GM18511 (cell line): ENCODE measurements at regions not wholly inside any gene's neighbourhood (a gene's known extent, or its start where the extent isn't known, plus 50 kb on each side); places are given as distances from the start of the nearest gene placed in this dataset.

ENCODE experiments used
- ATAC-seq: cut with Tn5 transposase; IDR thresholded peaks from one replicate; pipeline ENCODE4 v1.9.1; 2021; ENCODE audit warnings: mild to moderate bottlenecking, moderate library complexity; ENCODE audit not compliant: unreplicated experiment

DNA sequence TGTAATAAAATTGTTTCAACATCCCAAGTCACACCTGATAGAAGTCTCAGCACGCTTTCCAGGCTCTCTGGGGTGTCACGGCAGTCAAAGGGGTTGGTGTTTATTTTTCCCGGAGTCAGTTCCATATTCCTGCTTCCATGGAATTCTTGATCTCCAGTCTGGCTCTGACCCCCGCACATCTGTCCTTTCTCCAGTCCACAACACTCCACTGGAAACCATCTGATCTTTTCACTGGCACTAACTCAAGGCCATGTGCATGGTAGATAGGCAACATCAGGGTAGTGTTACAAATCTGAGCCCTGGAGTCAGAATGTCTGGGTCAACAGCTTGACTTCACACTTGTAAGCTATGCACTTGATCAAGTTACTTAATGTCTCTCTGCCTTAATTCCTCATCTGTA is 176.2 kb downstream of the WDR11 start:
- no peak for ATAC-seq

DNA sequence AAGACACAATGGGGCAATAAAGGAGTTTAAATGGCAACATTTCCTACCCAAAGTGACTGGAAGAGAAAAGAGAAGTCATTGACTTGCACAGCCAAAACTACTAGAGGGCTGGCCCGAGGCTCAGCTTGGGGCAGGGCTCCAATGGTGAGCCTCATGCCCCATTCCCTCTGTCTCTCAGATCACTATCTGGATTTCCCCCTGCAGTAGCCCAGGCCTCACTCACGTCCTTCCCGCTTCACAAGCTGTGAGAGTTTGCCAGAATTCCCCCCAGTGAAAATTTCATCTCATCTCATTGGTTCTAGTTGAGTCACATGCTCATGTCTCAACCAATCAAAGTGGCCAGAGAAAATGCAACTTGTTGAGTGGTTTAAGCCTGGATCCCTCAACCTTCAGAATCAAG is 181.3 kb downstream of the WDR11 start:
- no peak for ATAC-seq

DNA sequence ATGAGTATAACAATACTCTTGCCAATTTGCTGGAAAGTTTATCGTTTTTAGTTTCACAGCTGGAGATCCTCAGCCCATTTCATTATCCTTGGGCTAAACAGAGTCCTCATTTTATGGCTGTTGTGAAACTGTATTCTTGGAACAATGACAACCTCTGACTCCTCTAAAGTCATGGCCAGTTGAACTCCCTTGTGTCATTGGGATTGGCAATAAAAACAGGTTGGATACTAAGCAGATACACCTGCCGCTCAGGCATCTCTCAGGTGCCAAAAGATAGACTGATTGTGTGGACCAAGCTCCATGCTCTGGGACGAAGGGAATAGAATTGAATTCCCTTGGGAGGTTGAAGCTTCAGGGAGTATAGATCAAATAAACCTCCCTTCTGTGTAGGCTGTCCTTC is 182.2 kb downstream of the WDR11 start:
- ATAC-seq: no peak

DNA sequence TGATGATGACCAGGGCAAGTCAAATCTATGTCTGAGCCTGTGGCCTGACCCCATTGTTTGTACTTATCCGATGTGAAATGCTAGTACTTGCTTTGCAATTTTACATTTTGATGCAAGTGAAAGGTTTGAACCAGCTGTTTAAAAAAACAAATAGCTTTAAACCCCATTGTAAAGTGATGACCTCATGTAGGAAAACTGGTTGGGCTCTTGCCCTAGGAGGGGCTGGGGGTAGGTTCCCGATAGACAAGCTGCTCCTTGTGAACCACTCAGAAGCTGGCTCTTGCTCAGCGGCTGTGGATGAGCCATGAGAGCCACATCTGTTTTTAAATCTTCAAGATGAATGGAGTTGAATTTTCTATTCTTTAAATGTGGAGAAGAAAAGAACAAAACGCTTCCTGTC is 185.3 kb downstream of the WDR11 start:
- no peak for ATAC-seq

DNA sequence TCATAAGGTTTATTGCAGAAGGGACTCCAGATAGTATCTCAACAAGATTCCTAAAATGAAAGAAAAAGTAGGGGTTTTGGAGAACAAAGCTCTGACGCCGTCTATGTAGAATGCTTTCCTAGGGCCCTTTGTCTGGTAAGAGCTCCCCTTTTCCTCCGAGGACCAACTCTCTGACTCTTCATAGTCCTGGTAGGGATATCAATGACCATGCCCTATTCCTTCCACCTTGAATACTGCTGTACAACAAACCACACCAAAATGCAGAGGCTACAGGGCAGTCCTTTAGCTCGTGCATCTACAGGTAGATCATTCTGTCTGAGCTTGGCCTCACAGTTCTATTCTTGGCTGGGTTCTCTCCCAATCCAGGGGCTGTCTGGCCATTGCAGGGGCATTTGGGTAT is 190.3 kb downstream of the WDR11 start:
- ATAC-seq: no peak

DNA sequence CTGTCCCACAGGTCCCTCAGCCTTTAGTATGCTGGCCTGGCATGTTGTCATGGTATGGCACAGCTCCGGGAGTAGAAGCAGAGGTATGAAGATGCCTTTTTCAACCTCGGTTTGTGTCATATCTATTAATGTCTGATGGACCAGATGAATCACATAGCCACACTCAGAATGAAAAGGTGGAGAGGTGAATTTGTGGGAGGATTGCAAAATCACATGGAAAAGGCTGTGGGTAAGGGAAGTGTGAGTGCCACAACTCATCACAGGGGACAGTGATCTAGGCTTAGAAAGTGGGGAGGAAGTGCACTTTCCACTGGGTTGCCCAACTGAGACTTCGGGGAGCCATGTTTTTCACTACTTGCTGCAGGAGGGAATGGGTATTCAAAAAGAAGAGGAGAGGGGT is 190.7 kb downstream of the WDR11 start:
- ATAC-seq: no peak

DNA sequence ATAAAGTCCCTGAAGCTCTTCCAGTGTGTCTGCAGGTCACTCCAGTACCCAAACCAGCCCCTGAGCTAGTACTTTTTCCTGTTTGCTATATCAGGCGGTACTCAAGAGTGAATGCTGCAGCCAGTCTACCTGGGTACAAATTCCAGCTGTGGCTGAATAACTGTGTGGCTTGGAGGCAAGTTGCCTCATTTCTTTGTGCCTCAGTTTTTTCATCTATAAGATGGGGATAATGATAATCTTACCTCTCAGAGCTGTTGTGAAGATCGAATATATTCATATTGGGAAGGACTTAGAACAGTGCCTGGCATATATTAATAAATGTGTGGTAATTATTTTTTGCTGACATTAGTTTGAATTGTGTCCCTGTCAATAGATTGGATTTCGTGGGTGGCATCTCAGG is 191.2 kb downstream of the WDR11 start:
- ATAC-seq: no peak

DNA sequence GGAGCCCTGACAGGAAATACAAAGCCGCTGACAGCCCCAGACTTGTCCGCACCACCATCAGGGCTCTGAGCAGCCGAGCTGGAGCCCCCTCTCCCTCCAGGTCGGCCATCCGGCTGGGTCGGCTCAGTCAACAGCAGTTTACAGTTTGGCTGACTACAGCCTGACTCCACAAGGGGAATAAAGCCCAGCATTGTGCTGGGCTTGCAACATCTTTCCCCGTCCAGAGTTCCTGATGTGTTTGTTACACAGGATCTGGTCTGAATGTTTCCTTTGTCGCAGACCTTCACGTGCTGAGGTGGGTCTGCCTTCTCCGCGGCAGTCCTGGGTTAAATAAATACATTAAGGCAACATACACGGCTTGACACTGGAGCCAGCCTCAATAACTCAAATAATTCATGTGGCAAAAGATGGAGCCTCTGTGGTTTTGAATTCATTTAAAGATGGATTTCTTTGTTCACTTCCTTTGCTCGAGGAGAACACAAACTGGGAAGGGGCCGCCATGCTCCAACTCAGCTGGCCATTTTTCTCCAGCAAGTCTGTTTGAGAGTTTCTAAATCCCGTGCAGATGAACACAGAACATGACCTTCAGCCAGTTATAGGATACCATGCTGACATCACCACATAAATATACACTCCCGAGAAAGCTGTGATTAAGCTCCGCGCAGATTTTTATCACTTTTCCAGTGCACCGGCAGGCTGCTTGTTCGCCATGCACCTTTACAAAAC is 192.1 kb downstream of the WDR11 start:
- ATAC-seq: no peak

DNA sequence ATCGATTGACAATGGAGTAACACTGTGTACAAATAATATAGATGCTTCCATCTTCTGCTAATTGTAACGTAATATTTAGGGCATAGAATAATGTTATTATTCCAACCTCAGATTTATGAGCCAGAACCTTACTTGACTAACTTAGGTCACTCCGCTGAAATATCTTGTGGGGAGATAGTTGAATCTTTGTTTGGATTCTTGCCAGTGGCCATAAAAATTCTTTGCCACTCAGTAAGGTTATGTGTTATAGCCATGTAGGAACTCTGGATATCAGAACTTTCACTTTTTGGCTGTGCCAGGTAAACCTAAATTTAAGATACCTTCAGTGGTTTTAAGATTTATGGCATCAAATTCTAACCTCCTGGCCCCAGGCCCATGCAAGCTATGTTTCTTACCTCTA is 197.6 kb downstream of the WDR11 start:
- no peak for ATAC-seq

DNA sequence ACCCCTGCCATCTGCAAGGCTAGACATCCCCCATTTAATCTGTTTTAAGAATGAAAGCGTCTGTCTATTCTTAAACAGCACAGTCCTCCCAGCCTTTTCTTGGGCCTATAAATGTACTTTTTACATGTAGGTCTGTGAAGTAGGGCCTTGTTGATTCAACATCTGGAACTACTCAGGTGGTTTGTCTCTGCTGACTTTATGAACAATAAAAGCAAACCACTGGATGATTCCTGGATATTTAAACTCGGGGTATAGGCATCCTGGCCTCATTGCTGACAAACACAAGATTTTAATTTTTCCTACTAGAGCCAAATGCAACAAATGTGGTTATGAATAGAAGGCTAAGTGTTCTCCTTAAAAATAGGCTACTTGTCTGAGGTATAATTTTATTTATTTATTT is 198.3 kb downstream of the WDR11 start:
- no peak for ATAC-seq

DNA sequence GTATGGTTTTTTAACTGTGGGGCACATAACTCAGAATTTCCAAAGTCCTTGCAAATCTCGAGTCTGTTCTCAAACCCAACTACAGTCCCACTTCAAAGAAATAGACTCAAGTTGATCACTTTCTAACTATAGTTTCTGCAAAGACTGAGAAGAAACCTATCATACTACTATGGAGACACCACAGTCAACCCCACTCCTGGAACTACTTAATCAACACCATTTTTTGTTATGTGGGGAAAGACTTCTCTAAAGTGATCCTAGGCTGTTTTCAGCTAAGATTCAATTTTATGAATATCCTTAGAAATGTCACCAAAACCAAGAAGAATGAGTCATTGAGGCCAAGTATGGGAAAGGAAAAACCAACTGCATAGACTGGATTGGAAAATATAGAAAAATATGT is 198.8 kb downstream of the WDR11 start:
- ATAC-seq: no peak

DNA sequence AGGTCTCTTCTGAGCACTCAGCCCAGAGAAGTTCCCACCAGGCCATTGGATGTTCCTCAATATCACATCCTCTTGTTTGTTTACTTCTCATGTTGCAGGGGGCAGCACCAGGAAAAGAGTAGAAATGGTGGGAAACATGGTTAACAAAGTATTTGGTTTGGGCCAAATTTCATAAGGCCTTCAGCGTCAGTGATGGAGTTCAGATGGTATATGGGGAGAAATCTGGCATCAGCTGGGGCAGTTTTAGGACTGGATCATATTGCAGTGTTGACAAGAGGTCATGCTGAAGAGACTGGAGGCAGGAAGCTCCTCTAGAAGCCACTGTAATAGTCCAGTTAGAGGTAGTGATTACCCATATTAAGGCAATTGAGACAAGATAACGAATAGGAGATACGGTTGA is 200.0 kb downstream of the WDR11 start:
- ATAC-seq: no peak

DNA sequence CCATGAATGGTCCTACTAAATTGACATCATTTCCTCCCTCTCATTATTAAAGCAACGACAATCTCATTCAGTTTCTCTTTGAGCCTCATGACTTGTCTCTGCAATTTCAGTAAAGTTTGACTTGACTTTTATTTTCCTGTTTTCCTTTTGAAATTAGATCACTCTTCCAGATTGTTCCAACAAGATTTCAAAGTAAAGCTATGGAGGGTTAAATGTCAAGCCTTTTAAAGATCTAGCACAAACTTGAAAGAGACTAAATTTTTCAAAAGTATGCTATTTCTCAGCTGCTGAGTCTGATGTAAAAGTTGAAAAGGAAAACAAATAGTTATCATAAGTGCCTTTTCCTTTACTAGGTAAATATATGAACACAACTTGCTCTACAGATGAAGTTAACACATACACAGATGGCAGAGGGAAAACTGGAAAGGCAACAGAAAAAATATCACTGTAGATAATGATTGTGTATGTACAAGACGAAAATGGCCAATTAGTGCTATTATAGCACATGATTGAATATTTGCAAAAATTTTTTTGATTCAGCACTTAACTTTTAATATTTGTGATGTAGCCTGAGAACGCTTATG is 200.6 kb downstream of the WDR11 start:
- no peak for ATAC-seq

DNA sequence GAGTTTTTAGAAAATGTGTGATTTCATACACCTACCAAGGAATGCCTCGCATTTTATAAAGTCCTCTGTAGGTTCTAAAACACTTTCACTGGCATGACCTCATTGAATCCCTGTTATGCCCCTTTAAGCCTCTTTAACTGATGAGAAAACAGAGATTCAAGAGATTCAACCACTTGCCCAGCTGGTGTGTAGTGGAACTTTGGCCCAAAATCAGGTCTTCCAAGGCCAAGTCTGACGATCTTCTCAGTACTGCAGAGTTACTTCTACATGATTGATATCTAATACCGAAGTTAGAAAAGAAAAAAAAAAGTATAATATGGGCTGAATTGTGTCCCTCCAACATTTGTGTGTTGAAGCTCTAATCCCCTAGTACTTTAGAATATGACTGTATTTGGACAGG is 202.0 kb downstream of the WDR11 start:
- no peak for ATAC-seq

DNA sequence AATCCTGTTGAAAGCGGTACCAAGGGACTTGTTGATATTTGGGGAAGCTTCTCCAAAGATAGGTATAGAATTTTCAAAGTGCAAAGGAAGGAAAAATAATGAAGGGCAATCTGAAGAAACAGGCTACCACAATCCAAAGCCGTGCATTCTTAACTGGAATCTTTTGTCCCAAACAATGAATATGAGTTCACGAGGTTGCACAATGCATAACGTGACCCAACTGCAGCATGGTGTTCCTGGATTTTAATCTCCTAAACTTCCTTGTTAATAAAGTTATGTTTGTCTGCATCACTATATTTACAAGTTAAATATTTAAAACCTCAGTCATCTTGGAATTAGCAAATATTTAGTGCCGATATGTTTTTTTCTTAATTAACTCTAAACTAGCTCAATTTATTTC is 203.7 kb downstream of the WDR11 start:
- ATAC-seq: no peak

DNA sequence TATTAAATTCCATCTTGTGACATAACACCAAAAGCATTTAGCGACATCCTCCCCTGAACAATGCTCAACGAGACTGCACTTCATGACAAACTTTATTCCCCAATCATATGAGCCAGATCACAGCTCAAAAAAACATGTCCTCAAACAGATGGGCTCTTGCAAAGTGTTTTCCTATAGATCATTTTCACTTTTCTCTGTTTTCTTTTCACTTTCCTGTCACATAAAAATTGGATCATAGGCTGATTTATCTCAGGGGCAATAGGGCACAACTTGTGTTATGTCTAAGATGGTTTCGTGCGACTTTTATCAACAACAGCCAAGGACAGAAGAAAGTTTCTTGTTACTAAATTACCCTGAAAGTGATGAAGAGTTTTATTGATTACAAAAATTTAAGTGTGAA is 206.1 kb downstream of the WDR11 start:
- ATAC-seq: no peak

DNA sequence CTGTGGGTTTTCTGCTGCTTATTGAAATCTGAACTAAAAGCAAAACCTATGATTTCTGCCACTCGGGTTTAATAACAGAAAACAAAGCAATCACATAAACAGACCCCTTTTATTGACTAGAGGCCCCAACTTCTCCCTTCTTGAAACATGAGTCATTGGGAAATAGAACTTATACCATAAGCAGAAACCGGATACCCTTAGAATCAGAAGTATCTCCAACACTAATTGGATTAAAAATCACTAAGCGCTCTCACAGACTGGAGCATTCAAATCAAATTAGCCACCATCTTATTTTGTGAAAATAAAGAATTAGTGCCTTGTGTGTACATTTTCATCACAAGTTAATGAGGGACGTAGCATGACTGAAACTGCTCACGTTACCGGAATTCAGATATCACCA is 206.9 kb downstream of the WDR11 start:
- ATAC-seq: no peak

DNA sequence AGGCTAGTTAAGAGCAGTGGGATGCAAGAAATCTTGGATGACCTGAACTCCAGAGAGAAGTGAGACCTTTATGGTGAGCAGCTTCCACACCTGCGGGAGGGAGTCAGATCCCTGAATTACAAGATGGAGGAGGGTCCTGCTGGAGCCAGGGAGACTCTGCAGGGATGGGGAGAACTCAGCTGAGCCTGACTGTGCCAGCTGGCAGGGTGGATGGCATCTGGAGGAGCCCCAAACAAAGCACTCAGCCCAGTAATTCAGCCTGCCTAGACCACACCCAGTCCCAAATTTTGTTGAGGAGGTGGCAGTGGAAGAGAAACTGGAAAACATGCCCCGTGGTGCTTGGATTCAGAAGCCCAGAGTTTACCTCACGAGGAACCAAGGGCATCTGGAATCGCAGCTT is 208.2 kb downstream of the WDR11 start:
- ATAC-seq: no peak

DNA sequence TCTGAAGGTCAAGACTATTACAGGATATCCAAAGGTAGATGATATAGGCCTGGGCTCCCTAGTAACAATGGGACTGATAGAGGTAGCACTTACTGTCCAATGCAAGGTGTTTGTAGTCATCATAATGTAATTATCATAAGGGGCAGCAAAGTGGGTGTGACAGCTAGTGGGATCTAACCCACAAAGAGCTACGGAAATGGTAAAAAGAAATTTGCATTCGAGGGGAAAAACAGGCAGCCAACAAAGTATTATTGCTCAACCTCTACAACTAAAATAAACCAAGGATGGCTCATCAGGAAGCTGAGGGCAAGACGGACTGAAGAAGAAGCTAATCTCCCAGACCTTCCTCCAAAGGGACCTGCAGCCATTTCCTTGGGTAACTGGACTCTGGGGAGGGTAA is 211.0 kb downstream of the WDR11 start:
- no peak for ATAC-seq

DNA sequence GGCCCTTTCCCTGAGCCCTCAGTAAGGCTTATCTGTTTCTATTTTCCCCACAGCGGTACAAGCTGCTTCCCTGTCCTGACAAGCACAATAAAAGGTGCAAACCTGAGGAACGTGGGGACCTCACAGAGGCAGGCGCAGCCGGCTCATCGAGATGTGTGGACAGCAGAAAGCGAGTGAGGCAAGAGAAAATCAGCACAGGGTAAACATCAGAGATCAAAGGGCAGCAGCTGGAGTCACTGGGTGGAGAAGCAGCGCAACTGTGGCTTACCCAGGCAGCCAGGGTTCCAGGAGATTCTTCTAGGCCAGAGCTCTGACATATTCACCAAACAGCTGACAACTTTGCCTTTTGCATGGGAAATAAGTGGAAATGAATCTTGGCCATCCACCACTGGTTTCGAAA is 212.6 kb downstream of the WDR11 start:
- no peak for ATAC-seq

DNA sequence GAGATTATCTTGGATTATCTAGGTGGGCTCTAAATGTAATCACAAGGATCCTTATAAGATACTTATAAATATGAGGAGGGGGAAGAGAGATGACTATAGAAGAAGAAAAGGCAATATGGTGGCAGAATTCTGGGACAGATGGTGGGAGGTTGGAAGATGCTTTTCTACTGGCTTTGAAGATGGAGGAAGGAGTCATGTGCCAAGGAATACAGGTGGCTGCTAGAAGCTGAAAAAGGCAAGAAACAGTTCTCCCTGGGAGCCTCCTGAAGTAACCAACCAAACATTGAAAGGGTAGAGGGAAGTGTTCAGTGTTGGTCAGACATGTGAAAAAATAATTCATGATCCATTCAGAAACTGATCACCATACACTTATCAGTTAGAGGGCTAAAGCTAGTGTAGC is 213.3 kb downstream of the WDR11 start:
- ATAC-seq: no peak

DNA sequence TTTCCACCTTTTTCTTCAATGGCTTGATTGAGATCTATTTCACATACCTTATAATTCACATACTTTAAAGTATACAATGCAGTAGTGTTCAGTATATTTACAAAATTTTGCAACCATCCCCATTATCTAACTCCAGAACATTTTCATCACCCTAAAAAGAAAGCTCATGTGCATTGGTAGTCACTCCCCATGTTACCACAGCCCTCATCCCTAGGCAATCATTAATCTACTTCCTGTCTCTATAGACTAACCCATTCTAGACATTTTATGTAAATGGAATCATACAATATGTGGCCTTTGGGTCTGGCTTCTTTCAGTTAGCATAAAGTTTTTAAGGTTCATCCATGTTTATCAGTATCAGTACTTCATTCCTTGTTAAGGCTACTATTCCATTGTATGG is 214.2 kb downstream of the WDR11 start:
- ATAC-seq: peak; percentile 59
